Nephron (organoid): ENCODE measurements at regions not wholly inside any gene's neighbourhood (a gene's known extent, or its start where the extent isn't known, plus 50 kb on each side); places are given as distances from the start of the nearest gene placed in this dataset.
"Not testable (repeated sequence)": the region's sequence is repeated elsewhere in the genome, so short reads cannot be mapped to it uniquely, and the experiment has no call there.

Experiments used
- H3K27ac Mint-ChIP-seq, 3 experiments: 2 replicates each; pipeline ENCODE4 v1.8.0; 2020; ENCODE audit warnings: mixed read lengths in 3 of 3, mild to moderate bottlenecking in 2 of 3, moderate library complexity in 1 of 3
- H3K27me3 Mint-ChIP-seq: 2 replicates; pipeline ENCODE4 v1.8.0; 2021; ENCODE audit warnings: low read depth, mild to moderate bottlenecking, moderate library complexity, mixed read lengths
- H3K36me3 Mint-ChIP-seq: 2 replicates; pipeline ENCODE4 v1.8.0; 2020; ENCODE audit warnings: low read depth, mixed read lengths
- H3K4me1 Mint-ChIP-seq: 2 replicates; pipeline ENCODE4 v1.8.0; 2020; ENCODE audit warnings: mixed read lengths
- H3K4me3 Mint-ChIP-seq, 3 experiments: 2 replicates each; pipeline ENCODE4 v1.8.0; 2020; ENCODE audit warnings: mild to moderate bottlenecking in 3 of 3, mixed read lengths in 3 of 3, moderate library complexity in 2 of 3
- H3K9me3 Mint-ChIP-seq: 2 replicates; pipeline ENCODE4 v1.8.0; 2020; ENCODE audit warnings: mixed read lengths
- TF ChIP-seq, protein P1 (sequence below), 3 experiments: fragments of 200-600 bp; sonication (generic); IDR thresholded peaks; one replicate each; pipeline ENCODE4 v1.5.0; 2021; ENCODE audit warnings: antibody characterized with exemption in 3 of 3; ENCODE audit not compliant: unreplicated experiment in 3 of 3

DNA sequence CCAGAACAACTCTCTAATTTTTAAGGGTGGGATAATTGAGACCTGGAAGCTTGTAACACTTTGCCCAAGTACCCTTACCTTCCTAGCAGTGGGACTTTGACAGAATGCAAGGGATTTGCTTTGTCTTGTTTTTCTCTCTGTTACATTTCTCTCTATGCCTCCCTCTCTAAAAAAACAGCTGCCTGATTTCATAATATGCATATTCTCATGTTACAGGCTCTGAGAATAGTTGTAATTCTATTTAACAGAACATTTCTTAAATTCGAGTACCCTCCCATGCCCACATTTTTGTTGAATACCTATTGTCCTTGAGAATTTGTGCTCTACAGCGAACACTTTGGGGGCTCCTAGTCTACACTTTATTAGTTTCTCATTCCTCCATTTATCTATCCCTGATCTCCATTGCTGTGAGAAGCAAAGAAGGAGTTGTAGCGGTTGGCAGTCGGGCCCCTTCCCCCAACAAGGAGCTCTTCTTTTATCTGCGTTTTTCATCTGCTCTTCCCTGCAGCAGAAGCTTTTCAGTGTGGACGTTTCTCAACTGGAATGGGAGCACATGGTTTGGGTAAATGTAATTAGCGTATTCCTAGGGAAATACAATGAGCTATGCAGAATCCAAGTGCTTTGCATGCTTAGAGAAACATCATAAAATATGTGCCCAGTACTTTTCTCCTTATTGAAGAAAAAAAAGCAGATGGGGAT lies 117.7 kb upstream of the CCDC90B start:
- Mint-ChIP-seq H3K36me3 (no peaks in the 10 kb centered on the region), H3K27ac (peak overlapping the region in 2 of 3 experiments; percentile 36 to 37), H3K4me1 (peaks cover 9% of the 10 kb centered on the region), H3K4me3 (no peak overlapping the region), H3K27me3 (peaks cover 4% of the 10 kb centered on the region), H3K9me3 (no peaks in the 10 kb centered on the region)
- TF ChIP-seq, protein P1, sequence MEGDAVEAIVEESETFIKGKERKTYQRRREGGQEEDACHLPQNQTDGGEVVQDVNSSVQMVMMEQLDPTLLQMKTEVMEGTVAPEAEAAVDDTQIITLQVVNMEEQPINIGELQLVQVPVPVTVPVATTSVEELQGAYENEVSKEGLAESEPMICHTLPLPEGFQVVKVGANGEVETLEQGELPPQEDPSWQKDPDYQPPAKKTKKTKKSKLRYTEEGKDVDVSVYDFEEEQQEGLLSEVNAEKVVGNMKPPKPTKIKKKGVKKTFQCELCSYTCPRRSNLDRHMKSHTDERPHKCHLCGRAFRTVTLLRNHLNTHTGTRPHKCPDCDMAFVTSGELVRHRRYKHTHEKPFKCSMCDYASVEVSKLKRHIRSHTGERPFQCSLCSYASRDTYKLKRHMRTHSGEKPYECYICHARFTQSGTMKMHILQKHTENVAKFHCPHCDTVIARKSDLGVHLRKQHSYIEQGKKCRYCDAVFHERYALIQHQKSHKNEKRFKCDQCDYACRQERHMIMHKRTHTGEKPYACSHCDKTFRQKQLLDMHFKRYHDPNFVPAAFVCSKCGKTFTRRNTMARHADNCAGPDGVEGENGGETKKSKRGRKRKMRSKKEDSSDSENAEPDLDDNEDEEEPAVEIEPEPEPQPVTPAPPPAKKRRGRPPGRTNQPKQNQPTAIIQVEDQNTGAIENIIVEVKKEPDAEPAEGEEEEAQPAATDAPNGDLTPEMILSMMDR (IDR thresholded peaks at IDR 0.05; ENCODE audit: unreplicated experiment in 3 of 3), result no peak

DNA sequence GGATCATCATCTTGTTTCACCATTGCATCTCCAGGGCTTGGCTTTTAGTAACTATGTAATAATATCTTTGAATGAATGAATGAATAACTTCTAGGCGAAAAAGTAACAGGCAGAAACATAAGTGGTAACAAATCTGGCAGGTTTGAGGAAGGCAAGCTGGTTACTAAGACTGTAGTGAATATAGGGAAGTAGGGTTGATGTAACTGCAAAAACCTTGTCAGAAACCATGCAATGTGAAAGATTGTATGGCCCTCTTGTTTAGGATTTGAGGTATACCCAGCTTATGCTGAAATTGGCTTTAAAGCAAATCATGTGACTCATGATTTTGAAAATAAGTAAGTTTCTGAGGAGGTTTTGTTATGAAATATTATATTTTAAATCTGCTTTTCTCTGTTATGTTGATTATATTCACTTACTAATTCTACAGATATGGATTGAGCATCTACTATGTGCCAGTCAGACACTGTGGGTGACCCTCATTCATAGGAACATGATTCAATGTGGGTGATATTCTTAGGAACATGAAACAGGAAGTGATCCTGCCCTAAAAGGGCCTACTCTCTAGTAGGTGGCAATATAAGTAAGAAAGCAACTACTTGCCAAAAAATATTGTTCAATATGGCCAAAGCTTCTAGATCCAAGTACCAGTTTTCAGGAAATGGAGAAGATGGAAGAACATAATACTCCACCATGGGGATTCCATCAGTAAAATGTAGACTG lies 115.5 kb upstream of the CCDC90B start:
- Mint-ChIP-seq H3K27me3 (peaks cover 4% of the 10 kb centered on the region), H3K4me3 (no peak overlapping the region), H3K9me3 (no peaks in the 10 kb centered on the region), H3K27ac (no peak overlapping the region), H3K36me3 (no peaks in the 10 kb centered on the region), H3K4me1 (peaks cover 9% of the 10 kb centered on the region)
- TF ChIP-seq, protein P1 (IDR thresholded peaks at IDR 0.05; ENCODE audit: unreplicated experiment in 3 of 3), result no peak

DNA sequence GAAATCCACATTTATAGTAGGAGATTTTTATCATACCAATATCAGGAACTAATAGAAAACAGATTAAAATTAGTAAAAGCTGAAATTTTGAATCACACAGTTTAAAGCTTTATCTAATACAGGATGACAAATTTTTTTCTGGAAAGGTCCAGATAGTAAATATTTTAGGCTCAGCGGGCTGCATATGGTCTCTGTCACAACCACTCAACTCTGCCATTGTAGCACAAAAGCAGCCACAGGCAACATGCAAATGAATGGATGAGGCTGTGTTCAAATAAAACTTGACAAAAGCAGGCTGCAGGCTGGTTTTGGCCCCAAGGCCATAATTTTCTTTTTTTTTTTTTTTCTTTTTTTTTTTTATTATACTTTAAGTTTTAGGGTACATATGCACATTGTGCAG lies 108.2 kb upstream of the CCDC90B start:
- Mint-ChIP-seq H3K4me3 (no peak overlapping the region), H3K4me1 (no peaks in the 10 kb centered on the region), H3K36me3 (no peaks in the 10 kb centered on the region), H3K27ac (no peak overlapping the region), H3K9me3 (peaks cover 9% of the 10 kb centered on the region), H3K27me3 (no peaks in the 10 kb centered on the region)
- TF ChIP-seq, protein P1 (IDR thresholded peaks at IDR 0.05; ENCODE audit: unreplicated experiment in 3 of 3), result no peak

DNA sequence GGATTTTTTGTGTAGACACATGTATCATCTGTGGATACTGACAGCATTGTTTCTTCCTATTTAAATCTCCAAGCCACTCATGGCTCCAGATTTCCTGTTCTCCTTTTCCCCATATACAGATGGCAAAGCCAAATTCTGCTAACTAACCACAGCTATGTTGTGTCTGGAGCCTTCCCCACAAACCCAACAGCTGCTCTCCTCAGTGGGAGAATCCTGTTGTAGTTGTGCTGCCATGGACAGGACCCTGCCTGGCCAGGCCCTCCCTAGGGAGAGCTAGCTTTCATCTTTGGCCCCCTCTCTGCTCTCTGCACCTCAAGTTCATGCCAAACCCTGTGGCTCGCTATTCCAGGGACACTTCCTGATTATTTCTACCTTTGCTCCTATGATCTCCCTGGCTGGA lies 106.4 kb upstream of the CCDC90B start:
- no peak overlapping the region for H3K27ac Mint-ChIP-seq
- no peak overlapping the region for H3K4me3 Mint-ChIP-seq
- TF ChIP-seq, protein P1 (IDR thresholded peaks at IDR 0.05; ENCODE audit: unreplicated experiment in 3 of 3), result no peak
- no peaks in the 10 kb centered on the region for H3K4me1 Mint-ChIP-seq
- no peaks in the 10 kb centered on the region for H3K36me3 Mint-ChIP-seq
- no peaks in the 10 kb centered on the region for H3K27me3 Mint-ChIP-seq
- H3K9me3 Mint-ChIP-seq, result peaks cover 16% of the 10 kb centered on the region

DNA sequence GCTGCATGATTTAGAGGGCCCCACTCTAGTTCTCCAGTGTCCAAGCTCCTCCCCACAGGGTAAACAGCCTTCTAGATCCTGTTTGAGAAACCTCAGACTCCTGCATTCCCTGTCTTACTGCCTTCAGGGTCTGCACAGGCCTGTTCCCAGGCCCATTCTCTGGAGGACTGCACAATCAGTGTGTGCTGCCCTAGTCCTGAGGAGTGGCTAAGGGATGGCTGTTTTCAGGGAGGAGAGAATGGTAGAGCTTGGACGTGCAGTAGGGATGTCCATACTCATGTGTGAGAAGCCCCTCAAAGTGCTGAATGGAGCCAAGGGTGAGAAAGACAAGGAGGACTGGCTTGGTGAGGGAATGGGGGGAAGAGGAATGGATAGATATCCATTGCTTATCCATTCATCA lies 103.8 kb upstream of the CCDC90B start:
- Mint-ChIP-seq H3K36me3 (peaks cover 6% of the 10 kb centered on the region), H3K27me3 (no peaks in the 10 kb centered on the region), H3K4me1 (no peaks in the 10 kb centered on the region), H3K9me3 (peaks cover 34% of the 10 kb centered on the region), H3K27ac (no peak overlapping the region), H3K4me3 (no peak overlapping the region)
- TF ChIP-seq, protein P1 (IDR thresholded peaks at IDR 0.05; ENCODE audit: unreplicated experiment in 3 of 3), result no peak

DNA sequence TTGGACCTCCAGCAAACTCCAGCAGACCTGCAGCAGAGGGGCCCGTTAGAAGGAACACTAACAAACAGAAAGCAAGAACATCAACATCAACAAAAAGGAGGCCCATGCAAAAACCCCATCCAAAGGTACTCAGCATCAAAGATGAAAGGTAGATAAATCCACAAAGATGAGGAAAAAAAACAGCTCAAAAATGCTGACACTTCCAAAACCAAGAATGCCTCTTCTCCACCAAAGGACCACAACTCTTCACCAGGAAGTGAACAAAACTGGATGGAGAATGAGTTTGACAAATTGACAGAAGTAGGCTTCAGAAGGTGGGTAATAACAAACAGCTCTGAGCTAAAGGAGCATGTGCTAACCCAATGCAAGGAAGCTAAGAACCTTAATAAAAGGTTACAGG lies 97.7 kb upstream of the CCDC90B start:
- not testable (repeated sequence) for H3K27ac Mint-ChIP-seq, H3K27me3 Mint-ChIP-seq, H3K36me3 Mint-ChIP-seq, H3K4me3 Mint-ChIP-seq, H3K4me1 Mint-ChIP-seq
- H3K9me3 Mint-ChIP-seq, result peaks cover 38% of the 10 kb centered on the region
